DMS53 treated with DMSO at 0.1 percent for 48 hours (cell line): ENCODE measurements at regions not wholly inside any gene's neighbourhood (a gene's known extent, or its start where the extent isn't known, plus 50 kb on each side); places are given as distances from the start of the nearest gene placed in this dataset.

Source experiments
- DNase-seq: peaks from one replicate; lab custom pipeline; 2025; ENCODE audit not compliant: unreplicated experiment; lab: John Stamatoyannopoulos, UW

GRCh38 chr1:214923278-214923915, 159.1 kb upstream of the KCNK2 start:
- DNase-seq, result no peak

- no peak for DNase-seq
Measured at GRCh38 chr1:214927796-214928195, 154.7 kb upstream of the KCNK2 start.

- no peak for DNase-seq
Measured at GRCh38 chr1:214928574-214928973, 154.0 kb upstream of the KCNK2 start.

- DNase-seq, result no peak
Measured at GRCh38 chr1:214933375-214933774, 149.2 kb upstream of the KCNK2 start.

- no peak for DNase-seq
Measured at GRCh38 chr1:214934045-214934444, 148.5 kb upstream of the KCNK2 start.

- DNase-seq, result no peak
Measured at GRCh38 chr1:214935258-214935657, 147.3 kb upstream of the KCNK2 start.

GRCh38 chr1:214939180-214939579, 143.4 kb upstream of the KCNK2 start:
- no peak for DNase-seq

GRCh38 chr1:214941061-214941460, 141.5 kb upstream of the KCNK2 start:
- DNase-seq, result no peak

- DNase-seq, result no peak
Measured at GRCh38 chr1:214943054-214943453, 139.5 kb upstream of the KCNK2 start.

- DNase-seq, result no peak
Measured at GRCh38 chr1:214946615-214947014, 135.9 kb upstream of the KCNK2 start.

GRCh38 chr1:214952648-214953047, 129.9 kb upstream of the KCNK2 start:
- DNase-seq, result no peak

GRCh38 chr1:214953901-214954616, 128.5 kb upstream of the KCNK2 start:
- DNase-seq, result no peak

- no peak for DNase-seq
Measured at GRCh38 chr1:214954617-214954949, 128.0 kb upstream of the KCNK2 start.

- DNase-seq, result no peak
Measured at GRCh38 chr1:214957330-214958137, 125.0 kb upstream of the KCNK2 start.

- no peak for DNase-seq
Measured at GRCh38 chr1:214958486-214958885, 124.1 kb upstream of the KCNK2 start.

- DNase-seq, result no peak
Measured at GRCh38 chr1:214966346-214966745, 116.2 kb upstream of the KCNK2 start.

GRCh38 chr1:214967865-214968575, 114.5 kb upstream of the KCNK2 start:
- DNase-seq, result no peak

- no peak for DNase-seq
Measured at GRCh38 chr1:214970016-214970415, 112.5 kb upstream of the KCNK2 start.

GRCh38 chr1:214971071-214971470, 111.5 kb upstream of the KCNK2 start:
- DNase-seq, result no peak

GRCh38 chr1:214974002-214974401, 108.5 kb upstream of the KCNK2 start:
- no peak for DNase-seq

GRCh38 chr1:214976665-214977064, 105.9 kb upstream of the KCNK2 start:
- DNase-seq, result no peak
